ENCODE measurements at regions not wholly inside any gene's neighbourhood (a gene's known extent, or its start where the extent isn't known, plus 50 kb on each side); places are given as distances from the start of the nearest gene placed in this dataset.
"Not testable (repeated sequence)": the region's sequence is repeated elsewhere in the genome, so short reads cannot be mapped to it uniquely, and the experiment has no call there.

- Mint-ChIP-seq H3K27me3 (peaks cover 57% of the 10 kb centered on the region), H3K9me3 (no peaks in the 10 kb centered on the region), H3K4me1 (no peaks in the 10 kb centered on the region), H3K4me3 (no peak overlapping the region), H3K27ac (no peak overlapping the region), H3K36me3 (no peaks in the 10 kb centered on the region)
- no peak for ATAC-seq
Observed at GRCh38 chr1:228655796-228656394, 79.4 kb upstream of the RHOU start.

- peaks cover 40% of the 10 kb centered on the region for H3K27me3 Mint-ChIP-seq
- not testable (repeated sequence) for H3K4me3 Mint-ChIP-seq, H3K9me3 Mint-ChIP-seq, H3K27ac Mint-ChIP-seq, H3K4me1 Mint-ChIP-seq, ATAC-seq, H3K36me3 Mint-ChIP-seq
Observed at GRCh38 chr1:228662007-228662689, 73.1 kb upstream of the RHOU start.

GRCh38 chr1:228664399-228664914 lies 70.8 kb upstream of the RHOU start:
- H3K4me3 Mint-ChIP-seq, result no peak overlapping the region
- H3K27me3 Mint-ChIP-seq, result peaks cover 22% of the 10 kb centered on the region
- no peaks in the 10 kb centered on the region for H3K9me3 Mint-ChIP-seq
- H3K4me1 Mint-ChIP-seq, result no peaks in the 10 kb centered on the region
- H3K36me3 Mint-ChIP-seq, result no peaks in the 10 kb centered on the region
- no peak overlapping the region for H3K27ac Mint-ChIP-seq
- peak; percentile 45 for ATAC-seq

DNA sequence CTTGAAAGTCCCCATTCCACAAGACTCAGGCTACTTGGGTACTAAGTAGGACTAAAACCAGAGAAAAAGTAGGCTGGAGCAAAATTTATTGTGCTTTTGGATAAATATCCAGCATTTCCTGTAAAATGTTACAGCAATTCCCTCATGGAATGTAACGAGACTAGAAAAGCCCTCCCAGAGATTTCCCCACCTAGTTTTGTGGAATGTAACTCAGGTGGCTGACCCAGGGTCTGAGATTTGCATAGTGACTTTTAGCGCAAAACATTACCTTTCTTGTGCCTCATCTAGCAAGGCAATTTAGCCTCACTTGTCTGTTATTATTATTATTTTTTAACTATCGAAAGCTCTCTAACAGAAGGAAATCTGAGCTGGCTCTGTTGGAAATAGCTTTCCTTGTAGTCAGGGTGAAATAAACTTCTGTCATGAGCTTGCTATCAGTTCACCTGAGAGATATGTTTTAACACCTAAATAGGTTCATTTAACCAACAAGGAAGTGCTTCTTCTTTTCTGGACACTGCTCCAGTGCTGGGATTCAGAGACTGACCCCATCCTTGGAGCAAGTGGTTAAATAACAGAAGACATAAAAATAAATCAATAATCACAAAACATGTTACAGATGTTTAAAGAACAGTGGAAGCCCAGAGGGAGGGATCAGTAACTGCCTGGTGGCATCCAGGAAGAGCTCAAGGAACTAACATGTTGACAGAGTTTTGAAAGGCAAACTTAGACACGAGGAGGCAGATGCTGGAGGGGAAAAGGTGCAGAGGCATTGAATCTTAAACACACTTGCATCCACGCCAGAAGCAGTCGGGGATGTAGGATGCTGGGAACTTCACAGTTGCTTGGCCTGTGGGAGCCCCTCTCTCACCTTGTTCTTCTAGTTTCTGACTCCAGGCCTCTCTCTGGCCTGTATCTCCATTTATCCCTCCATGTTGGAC lies 68.3 kb upstream of the RHOU start:
- Mint-ChIP-seq H3K4me3 (no peak overlapping the region), H3K36me3 (no peaks in the 10 kb centered on the region), H3K4me1 (no peaks in the 10 kb centered on the region), H3K27me3 (peaks cover 10% of the 10 kb centered on the region), H3K9me3 (peaks cover 3% of the 10 kb centered on the region), H3K27ac (no peak overlapping the region)
- no peak for ATAC-seq

DNA sequence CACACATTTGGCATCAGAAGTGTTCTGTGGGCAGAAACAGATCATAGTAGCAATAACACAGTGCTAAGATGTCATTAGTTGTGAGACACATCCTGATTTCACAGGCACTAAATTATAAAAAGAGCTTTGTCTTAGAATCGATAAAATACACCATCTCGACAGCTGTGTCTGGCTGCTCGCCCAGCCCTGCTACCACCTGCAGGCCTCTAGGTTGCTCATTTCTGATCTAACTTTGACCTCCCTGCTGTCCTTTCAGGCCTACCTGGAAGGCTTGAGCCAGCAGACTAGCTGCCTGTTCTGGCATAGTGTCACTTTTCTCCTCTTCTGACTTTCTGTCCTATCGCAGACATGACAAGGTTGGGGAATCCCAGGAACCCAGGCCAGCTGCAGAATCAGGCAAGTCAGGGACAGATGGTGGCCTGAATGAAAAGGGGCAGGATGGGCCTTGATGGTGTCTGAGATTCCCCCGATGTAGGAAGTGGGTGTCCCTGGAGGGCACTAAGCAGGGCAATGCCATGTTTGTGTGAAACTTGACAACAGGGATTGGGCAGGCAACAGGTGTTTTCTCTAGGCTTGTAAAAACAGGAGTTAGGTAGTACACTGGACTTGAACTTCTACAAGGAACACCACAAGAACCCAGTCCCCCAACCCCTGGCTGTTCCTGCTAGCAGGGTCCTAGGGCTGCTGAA lies 66.6 kb upstream of the RHOU start:
- Mint-ChIP-seq H3K27me3 (peaks cover 8% of the 10 kb centered on the region), H3K9me3 (peaks cover 3% of the 10 kb centered on the region), H3K27ac (no peak overlapping the region), H3K4me3 (no peak overlapping the region), H3K36me3 (no peaks in the 10 kb centered on the region), H3K4me1 (no peaks in the 10 kb centered on the region)
- ATAC-seq, result no peak

DNA sequence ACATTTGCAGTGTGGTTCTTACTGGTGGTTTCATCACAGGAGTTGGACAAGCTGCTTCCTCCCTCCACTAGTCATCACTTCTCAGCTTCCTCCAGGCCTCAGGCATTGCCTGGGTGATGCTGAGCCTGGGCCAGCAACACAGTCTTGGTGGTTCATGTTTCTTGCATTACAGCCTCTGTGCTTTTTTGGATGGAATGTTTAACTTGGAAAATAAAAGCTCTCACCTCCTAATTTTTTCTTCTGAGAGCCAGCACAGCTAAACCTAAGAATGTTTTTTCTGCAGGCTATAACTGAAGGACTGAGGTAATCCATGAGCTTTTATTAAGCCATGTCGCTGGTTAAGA lies 66.1 kb upstream of the RHOU start:
- Mint-ChIP-seq H3K4me1 (no peaks in the 10 kb centered on the region), H3K4me3 (no peak overlapping the region), H3K36me3 (no peaks in the 10 kb centered on the region), H3K27me3 (peaks cover 3% of the 10 kb centered on the region), H3K9me3 (peaks cover 3% of the 10 kb centered on the region), H3K27ac (no peak overlapping the region)
- ATAC-seq, result no peak

DNA sequence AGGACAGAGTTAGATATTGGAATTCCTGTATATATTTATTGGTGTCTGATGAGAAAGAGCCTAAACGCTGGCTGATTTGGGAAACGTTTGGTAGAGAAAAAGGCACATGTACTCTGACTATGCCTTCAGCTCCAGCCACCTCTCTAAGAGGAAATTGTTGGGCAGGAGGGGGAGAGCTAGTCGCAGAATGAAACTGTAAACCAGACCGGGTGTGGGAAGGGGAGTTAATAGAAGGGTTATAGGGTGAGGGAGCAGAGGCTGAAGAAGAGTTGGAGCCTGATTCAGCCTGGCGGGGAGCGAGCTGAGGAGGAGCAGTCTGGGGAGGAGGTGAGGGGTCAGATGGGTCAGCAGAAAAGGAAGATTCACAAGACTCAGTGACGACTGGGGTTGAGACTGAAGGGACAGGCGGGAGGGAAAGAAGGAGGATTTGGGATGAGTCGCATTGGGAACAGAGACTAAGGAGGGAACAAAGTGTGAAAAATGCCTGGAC lies 54.2 kb upstream of the RHOU start:
- H3K27ac Mint-ChIP-seq, H3K4me3 Mint-ChIP-seq, H3K9me3 Mint-ChIP-seq, H3K4me1 Mint-ChIP-seq, ATAC-seq, H3K36me3 Mint-ChIP-seq: not testable (repeated sequence)
- H3K27me3 Mint-ChIP-seq, result peaks cover 31% of the 10 kb centered on the region

DNA sequence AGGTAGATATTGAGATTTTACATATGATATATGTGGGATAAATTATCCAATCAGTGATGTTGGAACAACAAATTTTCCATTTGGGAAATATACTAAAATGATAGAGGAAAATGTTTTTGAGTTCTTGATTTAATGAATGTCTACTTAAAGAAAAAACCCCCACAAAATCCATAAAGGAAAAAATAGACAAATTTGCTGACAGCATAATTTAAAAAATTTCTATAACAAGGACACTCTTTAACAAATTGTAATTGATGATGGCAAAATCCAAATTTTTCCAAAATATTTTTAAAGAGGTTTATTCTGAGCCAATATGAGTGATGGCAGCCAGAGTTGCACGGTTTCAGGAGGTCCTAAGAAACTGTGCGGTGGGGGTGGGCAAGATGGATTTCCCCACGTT lies 51.9 kb upstream of the RHOU start:
- no peak for ATAC-seq
- Mint-ChIP-seq H3K27me3 (peaks cover 46% of the 10 kb centered on the region), H3K4me1 (no peaks in the 10 kb centered on the region)

GRCh38 chr1:228684607-228685006 lies 50.7 kb upstream of the RHOU start:
- Mint-ChIP-seq H3K36me3 (no peaks in the 10 kb centered on the region), H3K4me3 (no peak overlapping the region), H3K27me3 (peaks cover 56% of the 10 kb centered on the region), H3K9me3 (no peaks in the 10 kb centered on the region), H3K4me1 (no peaks in the 10 kb centered on the region), H3K27ac (no peak overlapping the region)
- ATAC-seq, result no peak

More for the DNA sequence above, 51.9 kb upstream of the RHOU start:
- H3K9me3 Mint-ChIP-seq, result no peaks in the 10 kb centered on the region
- H3K36me3 Mint-ChIP-seq, result no peaks in the 10 kb centered on the region
- no peak overlapping the region for H3K27ac Mint-ChIP-seq
- H3K4me3 Mint-ChIP-seq, result no peak overlapping the region

- H3K9me3 Mint-ChIP-seq, result no peaks in the 10 kb centered on the region
- H3K4me3 Mint-ChIP-seq, result no peak overlapping the region
- no peaks in the 10 kb centered on the region for H3K36me3 Mint-ChIP-seq
- no peak overlapping the region for H3K27ac Mint-ChIP-seq
- peaks cover 62% of the 10 kb centered on the region for H3K27me3 Mint-ChIP-seq
- no peaks in the 10 kb centered on the region for H3K4me1 Mint-ChIP-seq
- ATAC-seq, result no peak
Observed at GRCh38 chr1:228685081-228685660, 50.1 kb upstream of the RHOU start.

All from stimulated activated memory B cell treated with anti-CD40 and anti-IgM and Interleukin-4, amounts not matched to agents 10 μg/mL and 1 μg/mL and 100 μg/mL, for 72 hours (primary cell).